Ishikawa (cell line): ENCODE measurements at regions not wholly inside any gene's neighbourhood (a gene's known extent, or its start where the extent isn't known, plus 50 kb on each side); places are given as distances from the start of the nearest gene placed in this dataset.
A peak's percentile ranks its signal among the peaks of the same experiment; 100 is the strongest.

Source experiments
- CEBPB ChIP-seq: IDR thresholded peaks from 2 replicates; pipeline ENCODE4 v1.6.1; 2012
- CREB1 ChIP-seq: IDR thresholded peaks from 2 replicates; pipeline ENCODE4 v1.6.1; 2012; ENCODE audit warnings: low read depth
- EGR1 ChIP-seq: IDR thresholded peaks from 2 replicates; pipeline ENCODE4 v1.6.1; 2012
- EP300 ChIP-seq: IDR thresholded peaks from 2 replicates; pipeline ENCODE4 v1.6.1; 2012; ENCODE audit warnings: borderline replicate concordance
- FOXM1 ChIP-seq: IDR thresholded peaks from 2 replicates; pipeline ENCODE4 v1.6.1; 2012; ENCODE audit warnings: low read depth, borderline replicate concordance
- NFIC ChIP-seq: IDR thresholded peaks from 2 replicates; pipeline ENCODE4 v1.6.1; 2012
- RAD21 ChIP-seq: IDR thresholded peaks from 2 replicates; pipeline ENCODE4 v1.6.1; 2012; ENCODE audit warnings: low read depth
- TAF1 ChIP-seq: IDR thresholded peaks from 2 replicates; pipeline ENCODE4 v1.6.1; 2012; ENCODE audit warnings: low read depth, mild to moderate bottlenecking
- TCF12 ChIP-seq: IDR thresholded peaks from 2 replicates; pipeline ENCODE4 v1.6.1; 2012; ENCODE audit warnings: low read depth
- TEAD4 ChIP-seq: IDR thresholded peaks from 2 replicates; pipeline ENCODE4 v1.6.1; 2012
- YY1 ChIP-seq: IDR thresholded peaks from 2 replicates; pipeline ENCODE4 v1.6.1; 2012; ENCODE audit warnings: low read depth
- ZBTB7A ChIP-seq: IDR thresholded peaks from 2 replicates; pipeline ENCODE4 v1.6.1; 2012; ENCODE audit warnings: low read depth
- TF ChIP-seq, protein P1 (sequence below): IDR thresholded peaks from 2 replicates; pipeline ENCODE4 v1.6.1; 2012
- TF ChIP-seq, protein P2 (sequence below): IDR thresholded peaks from 2 replicates; pipeline ENCODE4 v1.6.1; 2012; ENCODE audit warnings: low read depth, mild to moderate bottlenecking
- TF ChIP-seq, protein P3 (sequence below): IDR thresholded peaks from 2 replicates; pipeline ENCODE4 v1.6.1; 2012

DNA sequence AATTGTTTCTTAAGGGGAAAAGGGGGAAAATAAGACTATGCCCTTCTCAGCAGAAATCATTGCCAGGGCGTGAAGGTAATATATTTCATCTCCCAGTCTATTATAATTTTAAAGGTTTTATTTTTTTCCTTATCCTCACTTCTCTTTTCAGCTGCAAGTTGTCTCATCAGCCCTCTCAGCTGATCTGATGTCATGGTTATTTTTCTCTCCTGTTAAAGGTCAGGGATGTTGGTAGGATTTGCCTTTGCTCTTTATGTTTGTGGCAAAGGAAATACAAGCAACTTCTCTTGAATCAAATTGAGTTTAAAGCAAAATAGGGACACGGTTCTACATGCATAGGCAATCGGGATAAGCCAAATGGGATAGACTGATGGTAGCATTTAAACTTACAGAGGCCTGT is 946.9 kb downstream of the SORCS1 start:
- TF ChIP-seq TAF1 (no peak), CREB1 (no peak), RAD21 (no peak), YY1 (no peak), EP300 (no peak), ZBTB7A (no peak), NFIC (no peak), FOXM1 (no peak), EGR1 (no peak), TCF12 (no peak), TEAD4 (no peak)
- TF ChIP-seq, protein P1, sequence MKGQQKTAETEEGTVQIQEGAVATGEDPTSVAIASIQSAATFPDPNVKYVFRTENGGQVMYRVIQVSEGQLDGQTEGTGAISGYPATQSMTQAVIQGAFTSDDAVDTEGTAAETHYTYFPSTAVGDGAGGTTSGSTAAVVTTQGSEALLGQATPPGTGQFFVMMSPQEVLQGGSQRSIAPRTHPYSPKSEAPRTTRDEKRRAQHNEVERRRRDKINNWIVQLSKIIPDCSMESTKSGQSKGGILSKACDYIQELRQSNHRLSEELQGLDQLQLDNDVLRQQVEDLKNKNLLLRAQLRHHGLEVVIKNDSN = no peak
- TF ChIP-seq, protein P2, sequence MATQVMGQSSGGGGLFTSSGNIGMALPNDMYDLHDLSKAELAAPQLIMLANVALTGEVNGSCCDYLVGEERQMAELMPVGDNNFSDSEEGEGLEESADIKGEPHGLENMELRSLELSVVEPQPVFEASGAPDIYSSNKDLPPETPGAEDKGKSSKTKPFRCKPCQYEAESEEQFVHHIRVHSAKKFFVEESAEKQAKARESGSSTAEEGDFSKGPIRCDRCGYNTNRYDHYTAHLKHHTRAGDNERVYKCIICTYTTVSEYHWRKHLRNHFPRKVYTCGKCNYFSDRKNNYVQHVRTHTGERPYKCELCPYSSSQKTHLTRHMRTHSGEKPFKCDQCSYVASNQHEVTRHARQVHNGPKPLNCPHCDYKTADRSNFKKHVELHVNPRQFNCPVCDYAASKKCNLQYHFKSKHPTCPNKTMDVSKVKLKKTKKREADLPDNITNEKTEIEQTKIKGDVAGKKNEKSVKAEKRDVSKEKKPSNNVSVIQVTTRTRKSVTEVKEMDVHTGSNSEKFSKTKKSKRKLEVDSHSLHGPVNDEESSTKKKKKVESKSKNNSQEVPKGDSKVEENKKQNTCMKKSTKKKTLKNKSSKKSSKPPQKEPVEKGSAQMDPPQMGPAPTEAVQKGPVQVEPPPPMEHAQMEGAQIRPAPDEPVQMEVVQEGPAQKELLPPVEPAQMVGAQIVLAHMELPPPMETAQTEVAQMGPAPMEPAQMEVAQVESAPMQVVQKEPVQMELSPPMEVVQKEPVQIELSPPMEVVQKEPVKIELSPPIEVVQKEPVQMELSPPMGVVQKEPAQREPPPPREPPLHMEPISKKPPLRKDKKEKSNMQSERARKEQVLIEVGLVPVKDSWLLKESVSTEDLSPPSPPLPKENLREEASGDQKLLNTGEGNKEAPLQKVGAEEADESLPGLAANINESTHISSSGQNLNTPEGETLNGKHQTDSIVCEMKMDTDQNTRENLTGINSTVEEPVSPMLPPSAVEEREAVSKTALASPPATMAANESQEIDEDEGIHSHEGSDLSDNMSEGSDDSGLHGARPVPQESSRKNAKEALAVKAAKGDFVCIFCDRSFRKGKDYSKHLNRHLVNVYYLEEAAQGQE = no peak

DNA sequence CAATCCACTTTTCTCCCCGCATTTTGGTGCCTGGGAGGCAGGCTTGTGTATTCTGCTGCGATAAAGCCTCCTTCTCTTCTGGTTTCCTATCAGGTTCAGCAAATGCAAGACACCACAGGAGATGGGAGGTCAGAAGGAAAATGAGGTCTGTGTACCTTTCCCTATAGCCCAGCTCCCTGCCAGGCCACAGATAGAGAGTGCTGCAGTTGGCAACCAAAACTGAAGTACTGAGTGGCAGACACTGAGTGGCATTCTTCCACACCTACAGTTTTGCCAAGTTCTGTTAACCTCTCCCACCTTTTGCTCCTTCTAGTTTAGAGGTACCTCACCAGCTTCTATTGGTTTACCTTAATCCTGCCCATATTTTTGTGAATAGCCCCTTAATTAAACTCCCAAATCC is 948.4 kb downstream of the SORCS1 start:
- TF ChIP-seq EGR1 (no peak), RAD21 (no peak), YY1 (no peak), CREB1 (no peak), ZBTB7A (no peak)

DNA sequence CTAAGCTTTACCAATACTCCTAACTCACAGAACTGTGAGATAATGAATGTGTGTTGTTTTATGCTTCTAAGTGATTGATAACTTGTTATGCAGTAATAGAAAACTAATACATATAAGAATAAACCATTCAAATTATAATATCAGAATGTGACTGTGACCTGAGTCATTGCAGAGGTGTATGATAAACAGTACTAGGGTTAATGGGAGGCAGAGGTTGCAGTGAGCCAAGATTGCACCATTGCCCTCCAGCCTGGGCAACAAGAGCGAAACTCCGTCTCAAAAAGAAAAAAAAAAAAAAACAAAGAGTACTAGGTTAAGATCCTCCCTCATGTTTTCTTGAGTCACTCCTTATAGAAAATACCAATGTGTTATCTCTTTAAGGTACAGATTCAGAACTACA is 950.3 kb downstream of the SORCS1 start:
- no peak for TF ChIP-seq YY1

DNA sequence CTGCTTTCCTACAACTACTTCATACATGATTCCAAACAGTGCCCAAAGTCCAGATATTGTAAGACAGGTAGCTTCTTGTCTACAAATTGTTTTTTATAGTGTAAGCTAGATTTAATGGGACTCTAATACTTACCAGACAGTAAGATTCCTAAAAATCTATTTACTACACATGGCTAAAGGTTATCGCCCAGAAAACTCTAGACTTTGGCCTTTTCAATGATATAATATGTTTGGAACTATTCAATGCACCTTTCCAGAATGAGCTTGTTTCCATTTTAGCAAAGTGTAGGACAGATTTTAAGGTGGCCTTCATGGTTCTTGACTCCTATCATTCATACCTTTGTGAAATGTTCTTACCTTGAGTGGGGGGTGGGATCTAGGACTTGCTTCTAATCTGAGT is 951.0 kb downstream of the SORCS1 start:
- TF ChIP-seq, protein P2 = no peak
- TF ChIP-seq CREB1 (no peak), RAD21 (no peak), ZBTB7A (no peak), TEAD4 (no peak), FOXM1 (no peak)
- TF ChIP-seq, protein P3, sequence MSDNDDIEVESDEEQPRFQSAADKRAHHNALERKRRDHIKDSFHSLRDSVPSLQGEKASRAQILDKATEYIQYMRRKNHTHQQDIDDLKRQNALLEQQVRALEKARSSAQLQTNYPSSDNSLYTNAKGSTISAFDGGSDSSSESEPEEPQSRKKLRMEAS = no peak
- TF ChIP-seq, protein P1 = no peak

DNA sequence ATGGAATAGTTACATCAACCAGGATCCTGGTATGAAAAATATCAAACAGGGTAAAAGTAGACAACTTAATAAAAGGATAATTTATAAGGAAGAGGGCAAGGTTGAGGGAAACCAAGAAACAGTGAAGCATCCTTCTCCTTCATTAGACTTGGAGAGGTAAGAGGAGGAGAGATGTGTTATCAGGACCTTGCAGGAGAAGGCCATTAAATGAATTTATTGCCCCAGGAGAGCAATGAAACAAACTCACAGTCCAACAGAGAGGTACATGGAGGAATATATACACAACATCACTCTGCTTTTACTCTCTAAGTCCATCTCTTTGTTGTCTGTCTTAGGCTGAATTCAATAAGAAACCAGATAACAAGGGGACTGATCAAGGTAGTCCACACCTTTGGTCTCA is 966.2 kb downstream of the SORCS1 start:
- TF ChIP-seq TEAD4 (no peak), RAD21 (no peak), CREB1 (no peak), EP300 (no peak), CEBPB (no peak)
- TF ChIP-seq, protein P3 = no peak

DNA sequence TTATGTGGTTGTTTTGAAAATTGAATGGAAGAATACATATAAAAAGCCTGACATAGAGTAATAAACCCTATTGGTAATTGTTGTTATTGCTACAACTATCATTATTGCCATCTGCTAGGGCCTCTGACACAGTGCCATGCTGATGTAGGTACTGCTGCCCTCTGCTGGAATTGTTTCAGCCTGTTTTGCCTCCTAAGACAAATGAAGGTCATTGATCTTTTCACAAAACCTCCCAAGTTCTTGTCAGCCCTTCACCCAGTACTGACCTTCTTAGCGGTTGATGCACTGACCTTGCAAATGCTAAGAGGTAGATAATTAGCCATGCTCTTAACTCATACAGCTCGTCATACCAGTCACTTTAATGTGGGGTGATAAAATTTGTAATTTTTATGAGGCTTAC is 975.2 kb downstream of the SORCS1 start:
- no peak for TF ChIP-seq CREB1
- TF ChIP-seq, protein P2 = no peak
- TF ChIP-seq RAD21 = peak; percentile 44
